IMR-90 (cell line): ENCODE measurements at regions not wholly inside any gene's neighbourhood (a gene's known extent, or its start where the extent isn't known, plus 50 kb on each side); places are given as distances from the start of the nearest gene placed in this dataset.

Experiments used
- ATAC-seq: fragments of 200-7000 bp; cut with Tn5 transposase; 2 replicates; pipeline ENCODE4 v1.9.1; 2020; ENCODE audit warnings: low read depth, mild to moderate bottlenecking, moderate library complexity
- BruUV-seq: library from RNA; stranded (reverse); fragments of 400-500 nt; replicated peaks from 2 replicates; lab custom pipeline; 2021; lab: Mats Ljungman, UMichigan
- CTCF ChIA-PET: fragments of 300-600 bp; formaldehyde crosslinking; extraction: SDS; loops from one replicate; lab custom pipeline; 2021; ENCODE audit warnings: antibody characterized with exemption; lab: Yijun Ruan, JAX
- POLR2A ChIA-PET: fragments of 300-600 bp; sonication (Branson Sonifier 250); formaldehyde crosslinking; loops from one replicate; lab custom pipeline; 2022; ENCODE audit warnings: antibody characterized with exemption; ENCODE audit not compliant: unreplicated experiment; lab: Charles Lee
- DNase-seq: peaks from one replicate; pipeline ENCODE4 v3.0.0; 2013
- H2AFZ ChIP-seq: replicated peaks from 2 replicates; pipeline ENCODE3; 2013; ENCODE audit warnings: low read length, mild to moderate bottlenecking; ENCODE audit not compliant: poor library complexity
- H2AK5ac ChIP-seq: 2 replicates; pipeline ENCODE4 v1.6.1; 2013; ENCODE audit warnings: low read depth, low read length, inconsistent platforms
- H2AK9ac ChIP-seq: replicated peaks from 2 replicates; pipeline ENCODE3; 2013; ENCODE audit warnings: mild to moderate bottlenecking, low read depth, low read length, moderate library complexity; ENCODE audit not compliant: poor library complexity
- H2BK120ac ChIP-seq: 2 replicates; pipeline ENCODE4 v1.6.1; 2013; ENCODE audit warnings: low read depth, low read length, inconsistent platforms
- H2BK15ac ChIP-seq: 3 replicates; pipeline ENCODE4 v1.6.1; 2013; ENCODE audit warnings: low read depth, low read length, inconsistent platforms
- H2BK20ac ChIP-seq: 2 replicates; pipeline ENCODE4 v1.6.1; 2013; ENCODE audit warnings: low read depth, mild to moderate bottlenecking, inconsistent platforms, low read length, moderate library complexity
- H2BK5ac ChIP-seq: 2 replicates; pipeline ENCODE4 v1.6.1; 2013; ENCODE audit warnings: mild to moderate bottlenecking, low read depth, low read length, inconsistent platforms; ENCODE audit not compliant: poor library complexity, severe bottlenecking
- H3K14ac ChIP-seq: replicated peaks from 2 replicates; pipeline ENCODE4 v1.6.1; 2013; ENCODE audit warnings: low read depth, low read length, inconsistent platforms
- H3K18ac ChIP-seq: 2 replicates; pipeline ENCODE4 v1.6.1; 2013; ENCODE audit warnings: low read depth, low read length, control low read depth
- H3K23ac ChIP-seq: 2 replicates; pipeline ENCODE4 v1.6.1; 2013; ENCODE audit warnings: low read depth, low read length, inconsistent platforms
- H3K27ac ChIP-seq: 2 replicates; pipeline ENCODE4 v1.5.1; 2013; ENCODE audit warnings: mild to moderate bottlenecking, control low read depth, low read length; ENCODE audit not compliant: insufficient read depth
- H3K27me3 ChIP-seq: 2 replicates; pipeline ENCODE4 v1.6.1; 2013; ENCODE audit warnings: low read length; ENCODE audit not compliant: control insufficient read depth, insufficient read depth
- H3K36me3 ChIP-seq: 2 replicates; pipeline ENCODE4 v1.6.1; 2013; ENCODE audit warnings: low read length, mixed read lengths; ENCODE audit not compliant: control insufficient read depth, insufficient read depth
- H3K4ac ChIP-seq: 2 replicates; pipeline ENCODE4 v1.6.1; 2013; ENCODE audit warnings: low read depth, low read length, inconsistent platforms
- H3K4me1 ChIP-seq: 2 replicates; pipeline ENCODE4 v1.6.1; 2013; ENCODE audit warnings: low read length, mixed read lengths; ENCODE audit not compliant: control insufficient read depth, insufficient read depth
- H3K4me2 ChIP-seq: 2 replicates; pipeline ENCODE4 v1.6.1; 2013; ENCODE audit warnings: low read depth, mild to moderate bottlenecking, control low read depth, low read length, moderate library complexity
- H3K4me3 ChIP-seq: 2 replicates; pipeline ENCODE4 v1.5.1; 2013; ENCODE audit warnings: low read depth, mild to moderate bottlenecking, control low read depth, low read length, moderate library complexity; ENCODE audit not compliant: insufficient read depth
- H3K56ac ChIP-seq: 2 replicates; pipeline ENCODE4 v1.6.1; 2013; ENCODE audit warnings: low read length, inconsistent platforms; ENCODE audit not compliant: insufficient read depth; ENCODE audit errors: extremely low read depth
- H3K79me1 ChIP-seq, 2 experiments: 2 replicates each; pipeline ENCODE4 v1.6.1; 2013; ENCODE audit warnings: low read length in 2 of 2, inconsistent platforms in 1 of 2, low read depth in 1 of 2
- H3K9ac ChIP-seq: 2 replicates; pipeline ENCODE4 v1.6.1; 2013; ENCODE audit warnings: low read depth, low read length, control low read depth
- H3K9me1 ChIP-seq: 2 replicates; pipeline ENCODE4 v1.6.1; 2013; ENCODE audit warnings: low read length, inconsistent platforms; ENCODE audit not compliant: insufficient read depth
- H3K9me3 ChIP-seq: 2 replicates; pipeline ENCODE4 v1.6.1; 2013; ENCODE audit warnings: low read length; ENCODE audit not compliant: control insufficient read depth, insufficient read depth
- H4K20me1 ChIP-seq: 2 replicates; pipeline ENCODE4 v1.6.1; 2013; ENCODE audit warnings: low read length, inconsistent platforms; ENCODE audit not compliant: insufficient read depth
- H4K5ac ChIP-seq: 2 replicates; pipeline ENCODE4 v1.6.1; 2013; ENCODE audit warnings: mild to moderate bottlenecking, low read depth, low read length, control low read depth
- H4K8ac ChIP-seq, 2 experiments: 2 replicates each; pipeline ENCODE4 v1.6.1; 2013; ENCODE audit warnings: low read depth in 2 of 2, low read length in 2 of 2, control low read depth in 1 of 2, inconsistent platforms in 1 of 2
- H4K91ac ChIP-seq: 2 replicates; pipeline ENCODE4 v1.6.1; 2013; ENCODE audit warnings: low read depth, low read length, inconsistent platforms; ENCODE audit not compliant: insufficient read depth
- BHLHE40 ChIP-seq: fragments of 150-350 bp; IDR thresholded peaks from 2 replicates; pipeline ENCODE4 v1.6.1; 2016; ENCODE audit warnings: mild to moderate bottlenecking, low read depth, low read length
- CEBPB ChIP-seq: IDR thresholded peaks from 2 replicates; pipeline ENCODE4 v1.6.1; 2012; ENCODE audit warnings: low read depth, low read length, improper control_type of control experiment
- CHD1 ChIP-seq: IDR thresholded peaks from 2 replicates; pipeline ENCODE4 v1.6.1; 2012; ENCODE audit warnings: low read depth, low read length, improper control_type of control experiment
- CTCF ChIP-seq: conservative IDR thresholded peaks from 2 replicates; pipeline ENCODE4 v1.5.1; 2012; ENCODE audit warnings: mild to moderate bottlenecking, low read depth, low read length, improper control_type of control experiment
- ELK1 ChIP-seq: fragments of 150-350 bp; IDR thresholded peaks from 2 replicates; pipeline ENCODE4 v1.6.1; 2016; ENCODE audit warnings: low read depth, mild to moderate bottlenecking, low read length, moderate library complexity, borderline replicate concordance
- FOS ChIP-seq: fragments of 150-350 bp; IDR thresholded peaks from 2 replicates; pipeline ENCODE4 v1.6.1; 2016; ENCODE audit warnings: low read depth, low read length
- MAFK ChIP-seq: IDR thresholded peaks from 2 replicates; pipeline ENCODE4 v1.6.1; 2012; ENCODE audit warnings: low read depth, low read length, improper control_type of control experiment
- MAZ ChIP-seq: IDR thresholded peaks from 2 replicates; pipeline ENCODE4 v1.6.1; 2012; ENCODE audit warnings: low read depth, mild to moderate bottlenecking, low read length, improper control_type of control experiment, moderate library complexity, borderline replicate concordance
- MXI1 ChIP-seq: IDR thresholded peaks from 2 replicates; pipeline ENCODE4 v1.6.1; 2012; ENCODE audit warnings: low read depth, mild to moderate bottlenecking, low read length, moderate library complexity, borderline replicate concordance
- NFE2L2 ChIP-seq: fragments of 150-350 bp; IDR thresholded peaks from 2 replicates; pipeline ENCODE4 v1.6.1; 2016; ENCODE audit warnings: low read depth, mild to moderate bottlenecking, low read length
- POLR2A ChIP-seq: IDR thresholded peaks from 2 replicates; pipeline ENCODE4 v1.6.1; 2012; ENCODE audit warnings: mild to moderate bottlenecking, low read depth, low read length
- RAD21 ChIP-seq: IDR thresholded peaks from 2 replicates; pipeline ENCODE4 v1.6.1; 2012; ENCODE audit warnings: low read length, improper control_type of control experiment
- RCOR1 ChIP-seq: IDR thresholded peaks from 2 replicates; pipeline ENCODE4 v1.6.1; 2012; ENCODE audit warnings: mild to moderate bottlenecking, low read length, improper control_type of control experiment; ENCODE audit not compliant: insufficient replicate concordance
- RFX5 ChIP-seq: IDR thresholded peaks from 2 replicates; pipeline ENCODE4 v1.8.0; 2012; ENCODE audit warnings: low read depth, mild to moderate bottlenecking, low read length, moderate library complexity
- SMC3 ChIP-seq: fragments of 150-350 bp; IDR thresholded peaks from 2 replicates; pipeline ENCODE4 v1.6.1; 2016; ENCODE audit warnings: low read depth, mild to moderate bottlenecking, antibody characterized with exemption, low read length, moderate library complexity
- USF2 ChIP-seq: fragments of 150-350 bp; IDR thresholded peaks from 2 replicates; pipeline ENCODE4 v1.6.1; 2017; ENCODE audit warnings: mild to moderate bottlenecking, antibody characterized with exemption, low read length, low read depth
- WGBS, 2 experiments: methylation state at CpG; one replicate each; pipeline versions ENCODE4 v1.1.5 to v1.1.7; 2013; ENCODE audit warnings: missing lambda C conversion rate in 2 of 2; ENCODE audit not compliant: insufficient read length in 1 of 2; ENCODE audit errors: extremely low coverage in 2 of 2; 5-methylcytosine and 5-hydroxymethylcytosine counted together
- dilution Hi-C: fragments of 300-500 bp; cut with HindIII; formaldehyde crosslinking; loops from one replicate; pipeline ENCODE4 v1.14.3; 2018; ENCODE audit warnings: low sequenced_read_pairs; ENCODE audit not compliant: unreplicated experiment
- in situ Hi-C: fragments of 300-500 bp; cut with MboI; formaldehyde crosslinking; loops from 3 replicates; pipeline ENCODE4 v1.14.3; 2019; ENCODE audit warnings: low sequenced_read_pairs, inconsistent platforms, mixed read lengths
- intact Hi-C: fragments of 100-400 bp; cut with micrococcal nuclease; formaldehyde crosslinking; loops from 2 replicates; pipeline ENCODE4 v1.10.0; 2022

GRCh38 chr17:77654296-77654695, 304.2 kb upstream of the TNRC6C start:
- H2AK5ac ChIP-seq: no peak overlapping the region
- H3K9me3 ChIP-seq: peaks cover 3% of the 10 kb centered on the region
- intact Hi-C loops: no loop called here
- no peaks in the 10 kb centered on the region for H3K4me1 ChIP-seq
- no TSS peak for BruUV-seq
- DNase-seq (no peak), ATAC-seq (no peak)
- no peak overlapping the region for H3K14ac ChIP-seq
- no peak overlapping the region for H3K4ac ChIP-seq
- no peak overlapping the region for H3K4me2 ChIP-seq
- ChIA-PET POLR2A (no interaction called here), CTCF (no interaction called here)
- H4K8ac ChIP-seq: no peak overlapping the region
- dilution Hi-C loops: no loop called here
- no peak overlapping the region for H3K27ac ChIP-seq
- no peak overlapping the region for H4K91ac ChIP-seq
- peaks cover 41% of the 10 kb centered on the region for H3K27me3 ChIP-seq
- no peak overlapping the region for H2BK5ac ChIP-seq
- 30% methylated on average over 2 of the region's 5 CpGs; no CpG with 5 or more reads in 1 of the 2 experiments for WGBS, 2 experiments
- no peaks in the 10 kb centered on the region for H3K36me3 ChIP-seq
- no peak overlapping the region for H2AFZ ChIP-seq
- TF ChIP-seq ELK1 (no peak), MAZ (no peak), CHD1 (no peak), NFE2L2 (no peak), MXI1 (no peak), BHLHE40 (no peak), USF2 (no peak), CEBPB (no peak), RFX5 (no peak), FOS (no peak), RCOR1 (no peak), CTCF (no peak), MAFK (no peak), POLR2A (no peak), RAD21 (no peak), SMC3 (no peak)
- no peak overlapping the region for H2AK9ac ChIP-seq
- H3K9ac ChIP-seq: no peak overlapping the region
- no peak overlapping the region for H3K56ac ChIP-seq
- no peak overlapping the region for H2BK120ac ChIP-seq
- H3K23ac ChIP-seq: no peak overlapping the region
- H4K5ac ChIP-seq: no peak overlapping the region
- no peak overlapping the region for H2BK15ac ChIP-seq
- in situ Hi-C loops: no loop called here
- H4K20me1 ChIP-seq: no peaks in the 10 kb centered on the region
- no peak overlapping the region for H3K4me3 ChIP-seq
- no peak overlapping the region for H2BK20ac ChIP-seq
- H3K18ac ChIP-seq: no peak overlapping the region
- no peaks in the 10 kb centered on the region for H3K9me1 ChIP-seq
- no peaks in the 10 kb centered on the region for H3K79me1 ChIP-seq
